ENCODE measurements at regions not wholly inside any gene's neighbourhood (a gene's known extent, or its start where the extent isn't known, plus 50 kb on each side); places are given as distances from the start of the nearest gene placed in this dataset.

DNA sequence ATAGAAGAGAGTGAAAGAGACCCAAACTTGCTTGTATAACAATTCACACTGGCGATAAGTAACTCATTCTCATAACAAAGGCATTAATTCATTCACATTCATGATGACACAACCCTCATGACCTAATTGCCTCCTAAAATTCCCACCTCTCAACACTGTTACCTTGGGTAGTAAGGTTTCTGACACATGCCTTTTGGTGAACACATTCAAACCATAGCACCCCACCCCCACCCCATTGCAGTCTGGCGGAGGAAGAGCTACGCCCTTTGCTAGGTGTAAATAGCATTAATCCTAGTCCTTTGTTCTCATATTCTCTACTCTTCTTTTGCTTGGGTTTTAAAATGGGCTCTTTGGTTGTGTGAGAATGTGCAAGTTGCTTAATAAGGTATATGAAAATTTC, 361.5 kb downstream of the DSEL start:
- Histone ChIP-seq H3K9me3 (no peaks in the 10 kb centered on the region), H3K4me2 (no peak overlapping the region), H3K4me1 (no peaks in the 10 kb centered on the region), H3K27me3 (no peaks in the 10 kb centered on the region), H3K27ac (no peak overlapping the region), H3K4me3 (no peak overlapping the region), H4K20me1 (no peaks in the 10 kb centered on the region), H3K9ac (no peak overlapping the region), H3K36me3 (no peaks in the 10 kb centered on the region)
- TF ChIP-seq Cebpa-rat (IDR thresholded peaks at IDR 0.05): no peak

DNA sequence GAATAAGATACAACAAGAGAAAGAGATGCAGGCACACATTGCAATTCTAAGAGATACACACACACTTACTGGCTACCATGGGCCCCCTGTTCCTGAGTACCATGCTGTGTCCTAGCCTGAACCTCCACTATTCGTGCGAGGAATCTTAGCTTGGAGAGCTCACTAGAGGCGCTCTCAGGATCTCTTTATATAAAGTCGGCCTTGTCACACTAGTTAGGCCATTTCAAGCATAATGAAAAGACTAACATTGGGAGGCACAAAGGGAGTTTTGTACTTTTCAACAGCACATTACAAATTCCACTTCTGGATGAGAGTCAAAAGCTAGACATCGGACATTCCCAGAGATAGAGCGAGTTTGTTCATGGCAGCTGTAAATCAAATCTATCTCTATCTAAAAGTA, 365.2 kb downstream of the DSEL start:
- H3K9me3 ChIP-seq: no peaks in the 10 kb centered on the region
- H3K4me1 ChIP-seq: no peaks in the 10 kb centered on the region
- no peak overlapping the region for H3K9ac ChIP-seq
- no peaks in the 10 kb centered on the region for H3K27me3 ChIP-seq
- H3K4me2 ChIP-seq: no peak overlapping the region
- H3K36me3 ChIP-seq: no peaks in the 10 kb centered on the region
- no peak overlapping the region for H3K4me3 ChIP-seq
- TF ChIP-seq Cebpa-rat (IDR thresholded peaks at IDR 0.05): no peak
- no peak overlapping the region for H3K27ac ChIP-seq
- no peaks in the 10 kb centered on the region for H4K20me1 ChIP-seq

DNA sequence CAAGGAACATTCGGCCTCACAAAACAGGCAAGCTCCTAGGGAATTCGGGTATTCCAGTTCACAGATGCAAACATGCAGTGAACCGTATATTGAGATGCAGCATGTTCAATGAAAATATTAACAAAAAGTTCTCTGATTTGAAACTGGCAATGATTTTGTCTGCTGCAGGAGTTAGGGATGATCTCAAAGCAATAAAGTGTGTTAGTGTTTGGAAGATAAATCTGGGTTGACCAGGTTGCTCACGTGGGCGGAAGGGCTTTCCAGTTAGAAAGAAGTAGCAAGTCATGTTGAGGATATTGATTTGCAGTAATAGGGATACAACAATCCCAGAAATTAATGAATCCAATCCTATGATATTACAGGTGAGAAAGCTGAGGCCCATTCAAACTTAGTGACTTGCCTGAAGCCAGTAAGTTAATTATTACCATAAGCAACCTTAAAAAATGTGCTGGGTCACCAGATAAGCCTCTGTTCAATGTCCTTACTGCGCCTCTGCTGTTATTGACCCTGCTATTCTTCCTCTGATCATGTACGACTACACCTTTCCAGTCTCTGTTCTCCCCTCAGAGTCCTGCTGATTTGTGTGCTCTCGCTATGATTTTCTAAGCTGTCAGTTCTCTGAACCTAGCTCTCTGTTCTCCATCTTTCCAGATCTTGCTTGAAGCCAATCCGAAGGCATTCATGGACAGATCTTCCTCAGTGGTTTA, 370.8 kb downstream of the DSEL start:
- no peak overlapping the region for H3K9ac ChIP-seq
- no peaks in the 10 kb centered on the region for H3K36me3 ChIP-seq
- no peak overlapping the region for H3K4me3 ChIP-seq
- no peak overlapping the region for H3K4me2 ChIP-seq
- no peak overlapping the region for H3K27ac ChIP-seq
- no peaks in the 10 kb centered on the region for H3K27me3 ChIP-seq
- H3K9me3 ChIP-seq: no peaks in the 10 kb centered on the region
- TF ChIP-seq Cebpa-rat (IDR thresholded peaks at IDR 0.05): no peak
- no peaks in the 10 kb centered on the region for H4K20me1 ChIP-seq
- no peaks in the 10 kb centered on the region for H3K4me1 ChIP-seq

DNA sequence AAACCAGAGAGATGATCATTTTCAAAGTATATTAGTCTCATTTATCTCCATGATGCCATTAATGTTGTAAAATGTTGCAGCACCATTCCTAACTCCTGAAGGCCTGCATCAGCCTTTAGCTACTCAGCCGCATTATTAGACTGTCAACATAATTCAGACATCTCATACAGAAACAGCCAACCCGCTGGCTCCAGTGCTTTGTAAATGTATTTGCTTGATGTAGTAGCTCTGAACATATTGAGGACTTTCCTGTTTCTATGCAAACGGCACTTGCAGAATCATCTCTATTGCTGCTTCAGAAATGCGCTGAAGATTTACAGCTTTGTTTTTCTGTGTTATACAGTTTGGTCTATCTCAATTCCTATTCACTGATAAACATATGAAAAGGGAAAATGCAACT, 372.2 kb downstream of the DSEL start:
- no peaks in the 10 kb centered on the region for H3K9me3 ChIP-seq
- H3K4me1 ChIP-seq: no peaks in the 10 kb centered on the region
- TF ChIP-seq Cebpa-rat (IDR thresholded peaks at IDR 0.05): no peak
- H3K27ac ChIP-seq: no peak overlapping the region
- H3K4me3 ChIP-seq: no peak overlapping the region
- H3K9ac ChIP-seq: no peak overlapping the region
- no peaks in the 10 kb centered on the region for H3K27me3 ChIP-seq
- no peaks in the 10 kb centered on the region for H3K36me3 ChIP-seq
- H3K4me2 ChIP-seq: no peak overlapping the region
- H4K20me1 ChIP-seq: no peaks in the 10 kb centered on the region

DNA sequence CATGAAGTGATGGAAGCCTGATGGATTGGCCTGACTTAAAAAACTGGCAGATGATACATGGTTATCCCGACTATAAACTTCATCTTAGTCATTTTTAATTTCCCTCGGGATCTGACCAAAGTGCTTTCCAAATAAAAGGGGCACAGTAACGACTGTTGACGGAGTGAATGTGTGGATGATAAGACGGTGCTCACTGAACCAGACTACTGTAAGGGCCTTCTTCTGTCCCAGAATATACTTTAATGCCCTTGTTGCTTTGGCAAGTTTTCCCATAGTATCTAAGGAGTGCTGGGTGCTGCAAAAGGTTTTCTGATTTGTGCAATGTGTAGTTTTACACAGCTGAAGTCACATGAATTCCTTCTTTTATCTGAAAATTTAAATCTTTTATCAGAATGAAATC, 373.5 kb downstream of the DSEL start:
- H3K4me3 ChIP-seq: no peak overlapping the region
- H3K9ac ChIP-seq: no peak overlapping the region
- TF ChIP-seq Cebpa-rat (IDR thresholded peaks at IDR 0.05): no peak
- no peaks in the 10 kb centered on the region for H3K36me3 ChIP-seq
- no peaks in the 10 kb centered on the region for H3K4me1 ChIP-seq
- H3K27me3 ChIP-seq: no peaks in the 10 kb centered on the region
- no peaks in the 10 kb centered on the region for H3K9me3 ChIP-seq
- H3K27ac ChIP-seq: no peak overlapping the region
- H3K4me2 ChIP-seq: no peak overlapping the region
- H4K20me1 ChIP-seq: no peaks in the 10 kb centered on the region

DNA sequence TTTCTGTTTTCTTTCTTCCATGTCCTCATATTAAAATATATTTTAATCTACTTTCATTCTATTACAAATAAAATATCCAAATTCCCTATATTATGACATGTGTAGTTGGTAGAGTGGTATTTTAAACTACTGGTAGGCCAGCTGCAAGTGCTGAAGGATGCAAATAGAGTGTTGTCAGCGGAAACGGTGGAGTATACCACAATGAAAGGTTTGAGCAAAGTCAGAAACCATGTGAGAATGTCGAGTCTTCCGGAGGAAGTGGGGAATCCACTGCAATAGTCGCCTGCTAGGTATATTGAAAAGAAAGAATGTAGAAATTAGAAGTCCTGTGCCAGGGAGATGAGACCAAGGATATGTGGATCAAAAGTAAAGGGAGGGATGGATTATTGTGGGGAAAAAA, 373.9 kb downstream of the DSEL start:
- Histone ChIP-seq H3K9me3 (no peaks in the 10 kb centered on the region), H3K4me3 (no peak overlapping the region), H3K36me3 (no peaks in the 10 kb centered on the region), H3K27ac (no peak overlapping the region), H3K27me3 (no peaks in the 10 kb centered on the region), H3K4me1 (no peaks in the 10 kb centered on the region), H3K4me2 (no peak overlapping the region), H3K9ac (no peak overlapping the region), H4K20me1 (no peaks in the 10 kb centered on the region)
- TF ChIP-seq Cebpa-rat (IDR thresholded peaks at IDR 0.05): no peak

DNA sequence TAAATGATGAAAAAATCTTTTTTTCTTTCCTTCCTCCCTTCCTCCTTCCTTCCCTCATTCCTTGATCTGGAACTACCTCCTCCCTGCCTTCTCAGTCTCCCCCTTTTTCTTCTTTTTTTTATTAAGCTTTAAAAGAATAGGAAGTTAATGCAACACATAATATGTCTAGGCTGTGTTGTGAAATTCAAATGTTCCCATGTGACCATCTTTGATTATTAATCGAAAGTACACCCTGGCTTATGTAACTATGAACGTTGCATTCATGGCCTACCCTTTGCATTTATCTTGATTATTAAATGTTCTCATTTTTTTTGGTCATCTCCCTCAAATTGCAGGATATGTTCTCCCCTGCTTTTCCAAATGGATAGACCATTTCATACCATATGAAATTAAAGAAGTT, 376.0 kb downstream of the DSEL start:
- Histone ChIP-seq H3K27me3 (no peaks in the 10 kb centered on the region), H3K4me3 (no peak overlapping the region), H3K27ac (no peak overlapping the region), H3K9ac (no peak overlapping the region), H4K20me1 (no peaks in the 10 kb centered on the region), H3K4me1 (no peaks in the 10 kb centered on the region), H3K9me3 (no peaks in the 10 kb centered on the region), H3K4me2 (no peak overlapping the region), H3K36me3 (no peaks in the 10 kb centered on the region)
- no peak for TF ChIP-seq Cebpa-rat (IDR thresholded peaks at IDR 0.05)

DNA sequence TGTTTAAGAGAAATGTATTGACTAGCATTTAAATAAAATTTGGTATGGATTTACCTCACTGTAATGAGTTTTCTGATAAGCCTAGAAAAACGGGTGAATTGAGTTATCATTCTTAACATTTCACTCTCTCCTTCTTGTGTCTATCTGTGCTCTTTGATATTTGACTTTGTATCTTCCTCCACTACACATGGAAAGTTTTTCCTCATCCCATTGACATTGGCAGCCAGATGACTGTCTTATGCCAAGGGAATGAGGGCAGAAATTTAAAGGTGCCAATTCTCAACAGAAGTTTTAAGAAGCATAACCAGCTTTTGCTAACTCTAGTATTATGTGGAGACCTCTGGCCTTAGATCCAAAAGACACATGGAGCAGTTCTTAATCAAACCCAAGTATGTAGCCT, 376.6 kb downstream of the DSEL start:
- H4K20me1 ChIP-seq: no peaks in the 10 kb centered on the region
- TF ChIP-seq Cebpa-rat (IDR thresholded peaks at IDR 0.05): no peak
- H3K4me2 ChIP-seq: no peak overlapping the region
- no peak overlapping the region for H3K4me3 ChIP-seq
- H3K9ac ChIP-seq: no peak overlapping the region
- H3K27ac ChIP-seq: no peak overlapping the region
- H3K4me1 ChIP-seq: no peaks in the 10 kb centered on the region
- no peaks in the 10 kb centered on the region for H3K9me3 ChIP-seq
- no peaks in the 10 kb centered on the region for H3K36me3 ChIP-seq
- H3K27me3 ChIP-seq: no peaks in the 10 kb centered on the region

DNA sequence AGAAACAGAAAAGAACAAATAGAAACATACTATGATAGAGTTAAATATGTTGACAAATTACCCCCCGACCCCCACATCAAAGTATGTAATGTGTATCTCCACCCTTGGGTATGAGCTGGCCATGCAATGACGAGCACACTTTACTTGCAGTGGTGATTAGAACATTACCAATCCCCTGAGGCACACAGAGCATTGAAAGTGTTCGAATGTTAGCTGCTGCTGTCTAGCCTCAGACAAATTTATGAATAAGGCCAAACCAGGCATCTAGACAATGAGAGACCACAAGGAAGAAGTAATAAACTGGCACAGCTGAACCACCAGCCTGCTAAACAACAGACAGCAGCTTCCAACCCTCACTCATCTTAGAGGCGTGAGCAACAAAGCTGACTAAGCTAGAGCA, 380.5 kb downstream of the DSEL start:
- Histone ChIP-seq H3K27me3 (no peaks in the 10 kb centered on the region), H3K9me3 (no peaks in the 10 kb centered on the region), H3K4me3 (no peak overlapping the region), H3K9ac (no peak overlapping the region), H3K4me1 (no peaks in the 10 kb centered on the region), H3K36me3 (no peaks in the 10 kb centered on the region), H3K4me2 (no peak overlapping the region), H3K27ac (no peak overlapping the region), H4K20me1 (no peaks in the 10 kb centered on the region)
- TF ChIP-seq Cebpa-rat (IDR thresholded peaks at IDR 0.05): no peak

DNA sequence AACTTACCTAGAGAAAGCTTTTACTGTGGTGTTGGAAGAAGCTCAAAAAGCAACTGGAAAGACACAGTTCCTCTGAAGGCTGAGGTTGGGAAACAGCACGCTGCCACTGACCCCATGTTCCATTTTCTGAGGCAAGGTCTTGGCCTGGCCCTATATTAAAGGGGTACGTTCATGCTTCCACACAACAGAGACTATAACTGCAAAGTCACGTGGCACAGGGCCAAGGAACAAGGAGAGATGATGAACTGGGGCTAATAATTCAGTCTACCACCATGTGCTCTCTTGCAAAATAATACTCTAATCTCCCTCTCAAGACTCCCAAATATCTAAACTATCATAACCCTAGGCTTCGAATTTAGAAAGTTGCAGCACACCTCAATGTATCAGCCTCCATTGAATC, 381.6 kb downstream of the DSEL start:
- no peak overlapping the region for H3K4me3 ChIP-seq
- H3K36me3 ChIP-seq: no peaks in the 10 kb centered on the region
- no peak overlapping the region for H3K4me2 ChIP-seq
- no peak for TF ChIP-seq Cebpa-rat (IDR thresholded peaks at IDR 0.05)
- H4K20me1 ChIP-seq: no peaks in the 10 kb centered on the region
- H3K9ac ChIP-seq: no peak overlapping the region
- no peaks in the 10 kb centered on the region for H3K27me3 ChIP-seq
- H3K9me3 ChIP-seq: no peaks in the 10 kb centered on the region
- H3K4me1 ChIP-seq: no peaks in the 10 kb centered on the region
- no peak overlapping the region for H3K27ac ChIP-seq

DNA sequence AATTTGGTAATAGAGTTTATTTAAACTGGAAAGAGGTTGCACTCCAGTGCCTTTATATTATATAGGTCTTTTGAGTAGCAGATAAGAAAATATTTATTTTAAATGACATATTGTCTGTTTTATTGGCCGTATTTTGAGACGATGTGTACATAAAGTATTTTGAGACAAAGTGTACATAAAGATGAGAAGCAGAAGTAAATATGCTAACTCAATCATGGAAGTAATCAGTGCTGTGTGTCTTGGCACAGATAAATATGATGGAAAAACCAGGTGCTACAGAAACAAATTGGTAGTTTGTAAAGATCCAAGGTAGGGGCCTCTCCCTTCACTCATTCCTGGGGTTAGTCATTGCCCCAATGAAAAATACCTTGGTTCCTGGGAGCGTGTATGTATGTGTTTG, 382.9 kb downstream of the DSEL start:
- Histone ChIP-seq H3K36me3 (no peaks in the 10 kb centered on the region), H3K4me2 (no peak overlapping the region), H3K4me3 (no peak overlapping the region), H3K4me1 (no peaks in the 10 kb centered on the region), H3K9me3 (no peaks in the 10 kb centered on the region), H4K20me1 (no peaks in the 10 kb centered on the region), H3K27ac (no peak overlapping the region), H3K27me3 (no peaks in the 10 kb centered on the region), H3K9ac (no peak overlapping the region)
- no peak for TF ChIP-seq Cebpa-rat (IDR thresholded peaks at IDR 0.05)
